NOMO-1 treated with DMSO at 0.1 percent for 48 hours (cell line): ENCODE measurements at regions not wholly inside any gene's neighbourhood (a gene's known extent, or its start where the extent isn't known, plus 50 kb on each side); places are given as distances from the start of the nearest gene placed in this dataset.
"Not testable (repeated sequence)": the region's sequence is repeated elsewhere in the genome, so short reads cannot be mapped to it uniquely, and the experiment has no call there.

Experiments used
- DNase-seq: peaks from one replicate; lab custom pipeline; 2025; ENCODE audit not compliant: unreplicated experiment; lab: John Stamatoyannopoulos, UW

DNA sequence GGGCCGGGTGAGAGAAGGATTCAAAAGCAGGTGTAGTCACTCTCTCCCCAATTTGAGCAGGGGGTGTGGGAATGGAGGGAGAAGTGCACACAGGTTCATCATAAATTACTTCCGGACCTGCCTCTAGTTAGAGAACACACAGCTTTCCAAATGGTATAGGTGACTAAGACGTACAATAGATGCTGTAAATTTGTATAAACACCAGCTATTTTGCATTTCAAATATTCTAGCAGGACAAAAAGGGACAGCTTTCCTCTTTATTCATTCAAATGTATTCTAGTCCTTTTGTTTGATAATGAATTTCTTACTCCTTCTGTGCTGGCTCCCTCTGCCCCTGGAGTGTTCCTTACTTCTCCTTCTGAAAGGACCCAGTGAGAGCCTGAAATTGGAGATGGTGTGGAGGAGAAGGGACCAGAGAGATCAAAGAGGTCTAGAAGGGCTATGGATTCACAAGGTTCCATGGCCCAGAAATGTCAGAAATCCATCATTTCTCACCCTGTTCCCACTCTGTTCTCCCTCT is 53.2 kb upstream of the SH3BP4 start:
- DNase-seq = no peak

DNA sequence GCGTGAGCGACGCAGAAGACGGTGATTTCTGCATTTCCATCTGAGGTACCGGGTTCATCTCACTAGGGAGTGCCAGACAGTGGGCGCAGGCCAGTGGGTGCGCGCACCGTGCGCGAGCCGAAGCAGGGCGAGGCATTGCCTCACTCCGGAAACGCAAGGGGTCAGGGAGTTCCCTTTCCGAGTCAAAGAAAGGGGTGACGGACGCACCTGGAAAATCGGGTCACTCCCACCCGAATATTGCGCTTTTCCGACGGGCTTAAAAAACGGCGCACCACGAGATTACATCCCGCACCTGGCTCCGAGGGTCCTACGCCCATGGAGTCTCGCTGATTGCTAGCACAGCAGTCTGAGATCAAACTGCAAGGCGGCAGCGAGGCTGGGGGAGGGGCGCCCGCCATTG is 63.4 kb upstream of the SH3BP4 start:
- not testable (repeated sequence) for DNase-seq

DNA sequence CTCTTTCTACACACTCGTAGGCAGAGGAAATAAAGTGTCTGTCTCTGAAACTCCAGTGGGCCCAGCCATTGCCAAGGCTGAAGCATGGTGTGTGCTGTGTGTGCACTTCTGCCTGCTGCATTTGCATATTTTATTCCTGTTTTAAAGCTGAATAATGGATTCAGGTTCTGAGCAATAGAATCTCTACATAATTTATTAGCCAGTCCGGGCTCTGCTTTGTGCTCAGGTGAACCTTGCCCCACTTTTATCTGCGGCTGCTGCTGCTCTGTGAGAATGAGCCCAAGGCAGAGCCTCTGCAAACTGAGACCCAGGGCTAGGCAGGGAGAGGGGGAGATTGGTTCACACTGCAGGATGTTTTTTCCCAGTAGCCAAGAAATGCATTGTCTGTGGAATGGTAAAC is 64.6 kb upstream of the SH3BP4 start:
- DNase-seq = no peak

DNA sequence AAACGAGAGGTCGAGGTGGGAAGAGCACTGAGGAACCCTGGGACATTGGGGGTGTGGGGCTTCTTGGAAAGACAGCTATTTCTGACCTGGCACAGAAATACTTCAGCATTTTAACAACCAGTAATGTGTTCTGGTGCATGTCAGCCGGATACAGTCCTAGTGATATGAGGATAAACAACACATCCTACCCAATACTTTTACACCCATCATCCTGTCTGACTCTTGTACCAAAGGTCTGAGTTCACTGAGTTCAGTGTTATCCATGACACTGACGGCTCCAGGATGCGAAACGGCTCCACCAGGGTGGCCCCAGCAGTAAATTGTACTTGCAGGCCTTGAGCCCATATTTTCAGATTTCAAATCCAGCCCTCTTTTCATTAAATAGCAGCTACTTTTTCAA is 65.9 kb upstream of the SH3BP4 start:
- no peak for DNase-seq

DNA sequence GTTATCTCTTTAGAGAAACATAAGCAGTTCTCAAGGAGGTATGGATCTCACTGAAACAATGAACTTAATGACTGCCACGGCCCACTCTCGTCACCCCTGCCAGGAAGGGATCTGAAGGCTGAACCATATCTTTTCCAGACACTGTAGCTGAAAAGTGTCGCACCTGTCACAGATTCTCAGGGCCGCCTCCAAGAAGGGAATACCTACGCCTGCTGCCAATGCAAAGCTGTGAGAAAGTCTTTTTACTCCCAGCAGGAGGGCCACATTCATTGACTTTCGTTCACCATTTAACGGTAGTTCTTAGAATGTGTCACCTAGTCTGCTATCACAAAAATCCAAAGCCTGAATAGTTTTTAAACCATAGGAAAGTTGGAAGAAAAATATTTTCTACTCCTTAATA is 66.7 kb upstream of the SH3BP4 start:
- no peak for DNase-seq

DNA sequence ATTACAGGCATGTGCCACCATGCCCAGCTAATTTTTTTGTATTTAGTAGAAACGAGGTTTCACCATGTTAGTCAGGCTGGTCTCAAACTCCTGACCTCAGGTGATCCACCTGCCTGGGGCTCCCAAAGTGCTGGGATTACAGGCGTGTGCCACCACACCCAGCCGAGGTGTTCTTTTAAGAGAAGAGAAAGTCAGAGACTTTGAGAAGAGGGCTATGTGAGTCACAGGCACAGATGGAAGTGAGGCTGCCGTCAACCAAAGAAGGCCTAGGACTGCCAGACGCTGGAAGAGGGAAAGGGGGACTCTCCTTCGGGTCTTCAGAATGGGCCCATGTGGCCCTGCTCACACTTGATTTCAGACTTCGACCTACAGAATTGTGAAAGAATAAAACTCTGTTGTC is 67.2 kb upstream of the SH3BP4 start:
- DNase-seq = no peak

DNA sequence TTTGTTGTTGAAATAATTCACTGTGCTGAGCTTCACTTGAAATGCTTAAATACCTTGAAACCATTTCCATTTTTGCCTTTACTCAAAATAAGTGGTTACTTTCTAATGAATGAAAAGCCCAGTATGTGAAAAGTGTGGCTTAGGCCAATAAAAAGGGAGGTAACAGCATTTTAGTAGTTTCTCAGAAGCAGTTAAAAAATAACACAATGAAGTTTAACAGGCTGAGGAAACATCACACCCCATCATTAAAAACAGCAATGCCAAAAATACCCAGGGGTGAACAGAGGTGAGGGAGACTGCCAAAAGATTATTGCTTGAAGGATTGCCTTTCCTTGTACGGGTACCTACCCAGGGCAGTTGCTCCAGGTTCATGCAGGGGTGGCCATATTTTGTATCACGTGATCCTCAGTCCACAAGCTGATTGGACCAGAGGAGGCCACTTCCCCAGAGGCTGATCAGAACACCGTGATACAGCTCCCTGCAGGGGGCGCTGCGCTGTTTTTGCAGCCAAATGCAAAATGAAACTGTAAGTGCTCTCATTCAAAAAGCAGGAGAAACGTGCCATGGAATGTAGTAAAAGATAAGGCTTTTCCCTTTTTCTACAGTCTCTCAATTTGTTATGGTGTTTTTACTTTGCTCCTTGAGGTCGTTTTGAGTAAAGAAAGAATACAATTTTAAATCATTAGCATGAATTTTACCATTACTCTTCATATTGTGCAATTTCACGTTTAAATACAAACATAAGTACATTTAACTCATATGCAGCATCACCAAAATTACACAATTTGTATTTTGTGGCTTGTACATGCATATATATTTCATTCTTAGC is 70.2 kb upstream of the SH3BP4 start:
- DNase-seq = peak; percentile 76

DNA sequence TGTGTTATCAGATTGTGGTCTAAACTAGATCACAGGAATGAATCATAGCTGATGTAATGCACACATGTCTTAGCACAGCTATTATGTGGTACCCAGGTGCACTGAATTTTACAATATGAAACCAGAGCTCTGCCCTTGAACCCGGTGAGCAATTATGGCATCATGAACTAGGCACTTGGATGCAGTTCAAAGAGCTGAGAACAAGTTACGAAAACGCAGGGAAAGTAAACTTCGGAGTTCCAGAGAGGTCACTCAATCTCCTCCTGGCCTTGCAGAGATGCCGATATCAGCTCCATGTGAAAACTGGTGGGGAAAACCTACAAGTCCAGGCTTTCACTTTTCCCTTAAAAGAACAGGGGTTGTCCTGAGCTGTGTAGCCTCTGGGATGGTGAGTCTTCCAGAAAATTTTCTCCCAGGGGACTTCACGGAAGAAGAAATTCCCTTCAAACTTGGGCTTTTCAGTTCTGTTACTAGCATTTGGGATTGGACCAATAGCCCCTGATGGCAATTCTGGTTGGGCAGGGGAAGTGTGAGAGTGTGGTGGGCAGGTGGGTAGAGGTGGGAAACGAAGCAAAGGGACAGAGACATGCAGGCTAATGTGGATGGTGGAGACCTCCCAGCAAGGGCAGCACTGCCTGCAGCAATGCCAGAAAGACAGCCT is 71.1 kb upstream of the SH3BP4 start:
- DNase-seq = no peak

DNA sequence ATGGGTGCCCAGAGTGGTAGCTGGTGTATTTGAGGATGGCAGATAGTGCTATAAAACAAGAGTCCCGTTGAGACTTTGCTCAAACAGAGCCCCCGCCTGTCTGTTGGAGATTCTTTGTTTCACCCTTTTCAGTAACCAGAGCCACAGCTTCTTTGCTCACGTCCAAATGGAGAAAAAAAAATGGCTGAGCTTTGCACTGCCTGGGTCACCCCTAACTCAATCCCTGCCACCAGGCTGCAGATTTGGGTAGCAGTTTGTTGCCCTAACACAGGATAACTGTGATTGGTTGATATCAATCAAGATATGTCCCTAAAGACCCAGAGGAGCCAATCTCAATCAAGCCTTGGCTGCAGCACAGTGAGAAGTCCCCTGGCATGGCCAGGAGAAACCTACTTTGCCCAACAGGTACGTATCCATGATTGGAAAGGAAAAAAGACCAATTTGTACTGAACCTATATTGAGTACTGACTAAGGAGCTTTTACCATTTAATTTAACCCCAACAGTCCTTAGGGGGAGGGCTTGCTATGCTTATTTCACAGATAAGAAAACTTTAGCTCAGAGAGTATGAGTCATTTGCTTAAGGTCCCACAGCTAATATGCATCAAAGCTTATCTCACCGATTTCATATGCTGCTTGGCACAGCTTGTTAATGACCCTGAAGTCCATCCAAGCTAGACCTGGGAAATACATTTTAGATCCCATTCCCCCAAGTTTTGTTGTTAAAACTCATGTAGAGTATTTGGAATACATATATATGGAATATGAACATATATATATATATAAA is 72.0 kb upstream of the SH3BP4 start:
- DNase-seq = no peak

DNA sequence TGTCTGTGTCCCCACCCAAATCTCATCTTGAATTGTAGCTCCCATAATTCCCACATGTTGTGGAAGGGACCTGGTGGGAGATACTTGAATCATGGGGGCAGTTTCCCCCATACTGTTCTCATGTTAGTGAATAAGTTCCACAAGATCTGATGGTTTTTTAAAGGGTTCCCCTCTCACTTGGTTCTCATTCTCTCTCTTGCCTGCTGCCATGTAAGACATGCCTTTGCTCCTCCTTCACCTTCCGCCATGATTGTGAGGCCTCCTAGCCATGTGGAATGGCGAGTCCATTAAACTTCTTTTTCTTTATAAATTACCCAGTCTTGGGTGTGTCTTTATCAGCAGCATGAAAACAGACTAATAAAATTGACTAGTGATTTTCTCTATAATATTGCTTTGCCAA is 75.2 kb upstream of the SH3BP4 start:
- DNase-seq = not testable (repeated sequence)

DNA sequence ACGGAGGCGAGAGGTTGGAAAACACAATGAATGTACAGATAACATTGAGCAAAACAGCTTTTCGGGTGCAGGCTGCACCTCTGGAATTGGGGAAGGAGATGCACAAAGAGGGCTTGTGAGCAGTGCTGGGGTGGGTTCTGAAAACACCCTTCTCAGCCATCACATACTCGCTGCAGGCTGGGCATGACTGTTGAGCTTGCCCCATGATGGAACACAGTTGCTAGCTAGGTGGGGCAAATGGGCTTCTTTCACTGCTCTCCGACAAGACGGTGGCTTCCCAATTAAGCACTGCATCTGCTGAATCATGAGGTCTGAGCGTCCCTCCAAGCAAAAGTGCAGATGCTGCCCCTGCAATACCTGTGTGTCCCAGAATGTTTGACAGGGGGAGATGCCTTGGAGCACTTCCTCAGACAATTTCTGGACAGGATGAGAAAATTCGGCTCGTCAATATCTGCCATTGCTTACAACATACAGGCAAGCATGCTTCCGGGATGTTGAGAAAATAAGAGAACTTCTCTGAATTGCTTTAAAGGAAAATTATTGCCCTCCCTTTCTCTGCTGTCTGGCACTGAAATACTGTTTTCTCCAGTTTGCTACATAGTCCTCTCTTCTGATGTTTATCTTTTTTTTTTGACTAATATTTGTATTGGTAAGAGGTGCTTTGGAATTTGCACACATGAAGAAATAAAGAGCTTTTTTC is 77.3 kb upstream of the SH3BP4 start:
- DNase-seq = peak; percentile 12

DNA sequence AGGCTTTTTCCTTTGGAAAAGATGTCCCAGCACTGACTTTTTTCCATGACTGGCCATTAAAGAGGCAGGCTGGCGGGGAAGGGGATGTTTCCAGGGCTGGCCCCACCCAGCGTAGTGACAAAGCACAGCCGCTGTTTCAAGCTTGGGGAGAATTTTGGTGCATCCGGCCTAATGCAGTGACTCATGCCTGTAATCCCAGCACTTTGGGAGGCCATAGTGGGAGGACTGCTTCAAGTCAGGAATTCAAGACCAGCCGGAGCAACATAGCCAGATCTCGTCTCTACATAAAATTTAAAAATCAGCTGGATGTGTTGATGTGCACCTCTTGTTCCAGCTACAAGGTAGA is 78.0 kb upstream of the SH3BP4 start:
- no peak for DNase-seq

DNA sequence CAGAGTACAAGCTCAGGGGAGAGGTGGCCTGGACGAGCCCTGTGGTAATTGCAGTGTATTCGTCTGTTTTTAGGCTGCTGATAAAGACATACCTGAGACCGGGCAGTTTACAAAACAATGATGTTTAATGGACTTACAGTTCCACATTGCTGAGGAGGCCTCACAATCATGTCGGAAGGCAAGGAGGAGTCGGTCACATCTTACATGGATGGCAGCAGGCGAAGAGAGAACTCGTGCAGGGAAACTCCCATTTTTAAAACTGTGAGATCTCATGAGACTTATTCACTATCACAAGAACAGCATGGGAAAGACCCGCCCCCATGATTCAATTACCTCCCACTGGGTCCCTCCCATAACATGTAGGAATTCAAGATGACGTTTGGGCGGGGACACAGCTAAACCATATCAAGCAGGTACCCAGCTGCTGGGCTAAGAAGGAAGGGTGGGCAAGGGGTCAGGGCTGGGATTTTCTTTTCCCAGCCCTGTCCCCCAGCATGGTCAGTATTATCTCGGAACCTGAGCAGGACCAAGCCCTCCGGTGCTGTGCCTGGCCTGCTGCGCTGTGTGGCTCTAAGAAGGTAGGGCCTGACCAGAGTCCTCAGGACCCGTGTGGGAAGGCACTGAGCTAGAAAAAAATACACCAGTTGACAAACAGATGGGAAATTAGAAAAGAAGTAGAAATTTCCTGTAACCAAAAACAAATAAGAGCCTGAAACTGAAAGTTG is 78.6 kb upstream of the SH3BP4 start:
- no peak for DNase-seq

DNA sequence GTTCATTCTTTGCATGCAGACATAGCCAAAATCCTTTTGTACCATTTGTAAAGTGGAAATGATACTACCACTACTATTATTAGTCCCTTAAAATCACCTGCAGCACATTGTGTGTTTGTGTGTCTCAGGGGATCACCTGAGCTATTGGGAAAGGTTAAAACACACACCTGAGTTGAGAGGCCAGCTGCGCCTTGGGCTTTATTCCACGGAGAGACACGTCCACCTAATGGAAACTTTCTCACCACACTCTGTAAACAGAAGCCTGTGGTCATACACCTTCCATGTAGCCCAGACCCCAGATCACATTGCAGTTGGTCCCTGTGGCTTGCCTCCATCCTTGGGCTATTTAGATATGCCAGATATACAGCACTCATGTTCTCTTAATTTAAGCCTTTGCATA is 81.8 kb upstream of the SH3BP4 start:
- no peak for DNase-seq

DNA sequence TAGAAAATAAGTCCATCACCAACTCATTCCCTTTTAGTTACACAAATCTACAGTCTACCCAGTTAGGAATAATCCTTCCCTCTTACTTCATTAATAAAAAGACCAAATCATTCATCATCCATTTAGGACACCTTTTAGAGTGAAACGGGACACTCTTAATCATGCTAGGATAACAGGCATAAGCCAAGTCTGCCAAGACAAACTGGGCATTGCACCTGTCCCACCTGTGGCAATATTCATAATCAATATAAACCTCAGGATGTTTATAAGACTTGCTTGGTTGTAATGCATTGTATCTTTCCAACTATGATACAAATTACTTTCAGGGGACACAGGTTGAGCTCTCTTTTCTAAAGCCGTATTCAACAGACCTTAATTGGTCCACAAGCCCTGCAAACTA is 82.7 kb upstream of the SH3BP4 start:
- DNase-seq = no peak

DNA sequence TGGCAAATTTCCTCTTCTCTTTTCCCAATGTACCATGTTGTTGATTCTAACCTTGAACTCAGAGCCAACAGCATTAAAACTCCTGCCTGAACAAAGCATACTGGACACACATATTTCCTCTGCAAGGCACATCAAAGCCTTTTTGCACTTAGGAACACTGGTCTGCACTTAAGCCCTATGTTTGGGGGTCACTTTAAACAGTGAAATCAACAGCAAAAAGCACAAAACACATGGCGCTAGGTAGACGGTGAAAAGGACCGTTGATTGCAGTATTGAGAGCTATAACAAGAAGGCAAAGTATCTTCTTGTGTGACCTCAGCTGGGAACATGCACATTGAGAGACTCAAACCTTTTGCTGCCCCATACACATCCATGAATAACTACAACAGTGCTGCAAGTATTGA is 83.9 kb upstream of the SH3BP4 start:
- no peak for DNase-seq

DNA sequence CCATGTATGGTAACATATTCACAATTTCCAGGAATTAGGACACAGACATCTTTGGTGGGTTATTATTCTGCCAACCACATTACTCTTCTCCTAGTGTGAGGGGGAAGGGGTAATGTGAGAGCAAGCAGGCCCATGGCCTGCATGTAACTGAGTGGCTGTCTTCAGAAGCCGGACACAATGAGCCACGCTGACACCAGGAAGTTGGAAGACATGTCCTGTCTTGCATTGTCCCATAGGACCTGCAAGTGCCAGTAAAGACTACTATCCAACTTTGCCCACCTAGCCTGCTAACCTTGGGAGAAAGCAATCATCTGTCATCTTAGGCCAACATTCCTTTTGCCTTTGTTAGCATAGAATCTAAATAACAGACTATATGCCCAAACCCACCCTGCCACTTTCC is 86.2 kb upstream of the SH3BP4 start:
- DNase-seq = no peak

DNA sequence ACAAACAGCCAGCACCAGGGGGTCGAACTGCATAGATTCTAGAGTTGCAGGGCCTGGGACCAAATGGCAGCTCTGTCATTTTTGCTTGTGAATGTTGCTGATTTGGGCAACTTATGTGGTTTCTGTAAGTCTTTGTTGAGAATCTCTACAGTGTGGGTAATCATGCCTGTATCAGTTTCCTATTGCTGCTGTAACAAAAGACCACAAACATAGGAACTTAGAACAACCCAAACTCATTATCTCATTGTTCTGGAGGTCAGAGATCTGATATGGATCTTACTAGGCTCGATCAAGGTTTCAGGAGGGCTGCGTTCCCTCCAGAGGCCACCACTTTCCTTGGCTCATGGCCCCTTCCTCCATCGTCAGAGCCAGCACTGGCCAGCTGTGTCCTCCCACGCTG is 86.8 kb upstream of the SH3BP4 start:
- no peak for DNase-seq

DNA sequence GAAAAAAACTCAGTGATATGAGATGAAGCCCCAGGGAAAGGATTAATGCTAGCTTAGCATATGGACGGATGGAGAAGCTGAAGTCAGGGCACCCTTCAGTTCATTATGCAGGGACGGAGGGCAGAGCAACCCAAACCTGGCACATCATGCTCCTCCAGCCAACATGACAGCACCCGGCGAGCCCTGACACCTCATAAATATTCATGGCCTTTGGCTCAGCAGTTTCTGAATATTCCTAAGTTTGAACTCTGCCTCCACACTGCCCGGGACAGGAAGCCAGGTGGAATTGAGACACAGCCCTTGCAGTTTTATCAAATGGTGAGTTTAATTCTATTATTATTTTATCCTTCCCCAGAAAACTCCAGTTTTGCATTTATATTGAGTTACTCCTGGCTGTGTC is 87.3 kb upstream of the SH3BP4 start:
- no peak for DNase-seq

DNA sequence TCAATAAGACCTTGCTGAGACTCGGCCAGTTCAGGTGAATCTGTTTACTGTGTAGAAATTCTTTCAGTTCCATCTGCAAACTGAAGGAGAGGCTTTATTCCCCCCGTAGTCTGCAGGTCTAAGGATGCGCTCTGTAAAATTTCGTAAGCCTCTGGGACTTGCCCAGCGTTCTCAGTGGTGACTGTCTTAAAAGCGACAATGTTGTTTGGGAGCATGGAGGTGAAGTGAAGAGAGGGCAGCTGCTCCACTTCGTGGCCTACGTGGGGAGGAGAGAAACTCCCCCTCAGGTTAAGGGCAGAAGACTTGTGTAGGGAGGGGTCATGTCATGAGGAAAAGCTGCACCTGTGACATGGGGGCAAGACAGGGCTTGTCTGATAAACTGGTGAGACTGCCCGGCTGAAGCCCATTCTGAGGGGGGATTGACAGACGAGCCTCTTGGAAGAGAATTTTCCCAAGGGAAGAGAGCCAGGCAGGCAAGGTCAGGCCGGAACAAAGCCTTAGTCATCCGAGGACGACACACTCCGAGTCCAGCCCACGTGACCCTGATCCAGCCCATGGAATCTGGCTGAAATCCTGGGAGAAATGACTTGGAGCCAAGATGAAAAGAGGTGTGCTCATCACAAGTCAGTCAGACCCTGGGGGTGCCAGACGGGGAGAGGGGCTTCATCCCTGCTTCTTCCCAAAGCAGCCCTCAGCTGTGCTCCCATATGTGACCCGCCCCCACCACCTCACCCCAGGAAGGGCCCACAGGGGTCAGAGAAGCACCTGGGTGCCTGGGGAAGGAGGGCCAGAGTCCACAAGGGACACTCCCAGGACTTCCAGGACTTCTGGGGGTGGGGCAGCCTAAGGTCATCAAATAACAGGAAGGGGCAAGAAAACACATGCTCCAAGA is 88.5 kb upstream of the SH3BP4 start:
- DNase-seq = no peak
